DOHH2 (cell line): ENCODE measurements at regions not wholly inside any gene's neighbourhood (a gene's known extent, or its start where the extent isn't known, plus 50 kb on each side); places are given as distances from the start of the nearest gene placed in this dataset.

Source experiments
- H3F3A ChIP-seq: fragments of 200-600 bp; sonication (generic), shearing (Covaris generic); 2 replicates; pipeline ENCODE4 v1.6.0; 2016; ENCODE audit warnings: antibody characterized with exemption, mild to moderate bottlenecking; ENCODE audit not compliant: control insufficient read depth, insufficient read depth
- H3K27ac ChIP-seq: fragments of 200-600 bp; sonication (generic); 2 replicates; pipeline ENCODE4 v1.5.1; 2014; ENCODE audit warnings: low read depth, mild to moderate bottlenecking, low read length, moderate library complexity
- H3K27me3 ChIP-seq: fragments of 200-600 bp; sonication (generic); 2 replicates; pipeline ENCODE4 v1.6.1; 2014; ENCODE audit warnings: mild to moderate bottlenecking, low read length, mixed read lengths; ENCODE audit not compliant: control insufficient read depth
- H3K36me3 ChIP-seq: fragments of 200-600 bp; sonication (generic); 2 replicates; pipeline ENCODE4 v1.6.1; 2014; ENCODE audit warnings: mild to moderate bottlenecking, low read length, moderate library complexity, mixed read lengths; ENCODE audit not compliant: control insufficient read depth
- H3K4me1 ChIP-seq: fragments of 200-600 bp; sonication (generic); 2 replicates; pipeline ENCODE4 v1.6.1; 2014; ENCODE audit warnings: mild to moderate bottlenecking, low read length, mixed read lengths; ENCODE audit not compliant: control insufficient read depth
- H3K4me2 ChIP-seq: fragments of 200-600 bp; sonication (generic); 2 replicates; pipeline ENCODE4 v1.6.0; 2014; ENCODE audit warnings: mild to moderate bottlenecking, low read length, moderate library complexity
- H3K4me3 ChIP-seq: fragments of 200-600 bp; sonication (generic); 2 replicates; pipeline ENCODE4 v1.5.1; 2014; ENCODE audit warnings: mild to moderate bottlenecking, low read length, mixed read lengths
- H3K79me2 ChIP-seq: fragments of 200-600 bp; sonication (generic); 2 replicates; pipeline ENCODE4 v1.6.1; 2014; ENCODE audit warnings: mild to moderate bottlenecking, low read length, mixed read lengths; ENCODE audit not compliant: control insufficient read depth
- H3K9me2 ChIP-seq: fragments of 200-600 bp; sonication (generic); replicated peaks from 2 replicates; pipeline ENCODE4 v1.6.1; 2014; ENCODE audit warnings: mild to moderate bottlenecking, low read length, mixed read lengths; ENCODE audit not compliant: control insufficient read depth
- H3K9me3 ChIP-seq: fragments of 200-600 bp; sonication (generic); 2 replicates; pipeline ENCODE4 v1.6.1; 2014; ENCODE audit warnings: antibody characterized with exemption, low read length, mixed read lengths; ENCODE audit not compliant: control insufficient read depth, insufficient read depth
- H4K20me1 ChIP-seq: fragments of 200-600 bp; sonication (generic); 2 replicates; pipeline ENCODE4 v1.6.0; 2014; ENCODE audit warnings: low read depth, mild to moderate bottlenecking, antibody characterized with exemption, low read length, moderate library complexity; ENCODE audit not compliant: control insufficient read depth, insufficient read depth
- CTCF ChIP-seq: fragments of 200-600 bp; sonication (generic); IDR thresholded peaks from one replicate; pipeline ENCODE4 v1.5.1; 2014; ENCODE audit warnings: antibody characterized with exemption, mild to moderate bottlenecking, low read depth, low read length; ENCODE audit not compliant: poor library complexity, severe bottlenecking
- EZH2phosphoT487 ChIP-seq: fragments of 200-600 bp; sonication (generic); IDR thresholded peaks from 2 replicates; pipeline ENCODE4 v1.6.1; 2017; ENCODE audit warnings: borderline replicate concordance, mild to moderate bottlenecking, antibody characterized with exemption, low read length, moderate library complexity, mixed read lengths

DNA sequence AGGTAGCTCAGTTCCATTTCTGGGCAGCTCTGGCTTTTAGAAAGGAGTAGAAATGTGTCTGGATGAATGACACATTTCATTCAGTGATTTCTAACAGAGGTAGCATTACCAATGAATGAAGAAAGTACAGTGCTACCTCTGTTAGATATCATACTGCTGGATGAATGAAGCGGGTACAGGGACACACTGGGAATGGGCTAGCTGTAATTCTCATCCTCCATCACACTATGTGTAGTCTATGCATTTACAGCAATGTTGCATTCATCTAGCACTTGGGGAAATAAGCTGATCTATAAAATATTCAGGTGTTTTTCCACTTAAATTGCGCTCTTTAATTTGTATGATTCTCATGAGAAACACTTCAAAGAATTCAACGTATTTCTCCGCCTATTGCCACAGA, 158.3 kb upstream of the IRX5 start:
- Histone ChIP-seq H3K9me3 (no peaks in the 10 kb centered on the region), H3K4me3 (no peak overlapping the region), H3K4me1 (no peaks in the 10 kb centered on the region), H3F3A (no peaks in the 10 kb centered on the region), H3K9me2 (no peaks in the 10 kb centered on the region), H3K79me2 (no peaks in the 10 kb centered on the region), H3K36me3 (no peaks in the 10 kb centered on the region), H3K27me3 (no peaks in the 10 kb centered on the region), H4K20me1 (no peaks in the 10 kb centered on the region), H3K27ac (no peak overlapping the region), H3K4me2 (no peak overlapping the region)
- no peak for TF ChIP-seq EZH2phosphoT487
- TF ChIP-seq CTCF = no peak

DNA sequence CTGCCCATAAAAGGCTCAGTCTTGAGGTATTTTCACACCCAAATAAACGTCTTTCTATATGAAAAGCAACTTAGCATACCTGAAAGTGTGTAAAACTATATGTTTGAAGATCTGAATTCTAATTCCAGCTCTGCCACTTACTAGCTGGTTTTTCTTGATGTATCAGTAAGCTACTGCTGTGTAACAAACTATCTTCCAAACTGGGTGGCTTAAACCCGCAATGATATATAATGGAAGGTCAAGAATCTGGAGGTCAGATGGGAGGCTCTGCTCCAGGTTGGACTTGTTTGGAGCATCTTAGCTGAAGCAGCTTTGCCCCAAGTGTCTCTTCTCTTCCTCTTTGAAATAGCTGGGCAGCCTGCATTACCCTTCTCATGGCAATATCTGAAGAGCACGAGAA, 164.3 kb upstream of the IRX5 start:
- Histone ChIP-seq H3K36me3 (no peaks in the 10 kb centered on the region), H3K79me2 (no peaks in the 10 kb centered on the region), H3K9me2 (no peaks in the 10 kb centered on the region), H3K4me2 (no peak overlapping the region), H3F3A (no peaks in the 10 kb centered on the region), H3K4me3 (no peak overlapping the region), H3K4me1 (no peaks in the 10 kb centered on the region), H3K9me3 (peaks cover 4% of the 10 kb centered on the region; the same call in 1 of the 2 replicates), H3K27ac (no peak overlapping the region), H3K27me3 (no peaks in the 10 kb centered on the region), H4K20me1 (no peaks in the 10 kb centered on the region)
- TF ChIP-seq CTCF (no peak), EZH2phosphoT487 (no peak)

DNA sequence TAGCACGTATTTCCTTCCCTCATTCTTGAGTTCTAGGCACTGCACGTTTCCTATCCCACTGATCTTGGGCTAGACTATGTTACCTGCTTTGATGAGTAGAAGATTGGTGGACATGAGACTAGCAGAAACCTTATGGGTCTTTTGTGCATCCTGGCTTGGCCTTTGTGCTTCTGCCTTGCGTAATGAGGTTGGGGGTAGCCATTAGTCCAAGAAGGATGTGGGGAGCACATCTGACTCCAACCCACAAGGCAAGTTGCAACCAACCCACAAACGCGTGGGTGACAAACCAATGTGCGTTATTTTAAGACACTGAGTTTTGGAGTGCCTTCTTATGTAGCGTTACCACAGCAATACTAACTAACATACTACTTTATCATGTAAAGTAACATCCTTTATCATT, 180.4 kb upstream of the IRX5 start:
- Histone ChIP-seq H3K27me3 (no peaks in the 10 kb centered on the region), H3K27ac (no peak overlapping the region), H3K4me3 (no peak overlapping the region), H3K4me1 (no peaks in the 10 kb centered on the region), H3F3A (no peaks in the 10 kb centered on the region), H4K20me1 (no peaks in the 10 kb centered on the region), H3K79me2 (no peaks in the 10 kb centered on the region), H3K9me2 (no peaks in the 10 kb centered on the region), H3K9me3 (no peaks in the 10 kb centered on the region), H3K36me3 (no peaks in the 10 kb centered on the region), H3K4me2 (no peak overlapping the region)
- TF ChIP-seq CTCF (no peak), EZH2phosphoT487 (no peak)

GRCh38 chr16:54748611-54749190, 182.0 kb upstream of the IRX5 start:
- no peaks in the 10 kb centered on the region for H3K4me1 ChIP-seq
- no peaks in the 10 kb centered on the region for H3K79me2 ChIP-seq
- no peak overlapping the region for H3K27ac ChIP-seq
- no peaks in the 10 kb centered on the region for H3K9me2 ChIP-seq
- TF ChIP-seq CTCF = no peak
- TF ChIP-seq EZH2phosphoT487 = no peak
- no peak overlapping the region for H3K4me2 ChIP-seq
- no peaks in the 10 kb centered on the region for H4K20me1 ChIP-seq
- H3F3A ChIP-seq = no peaks in the 10 kb centered on the region
- H3K4me3 ChIP-seq = no peak overlapping the region
- H3K9me3 ChIP-seq = no peaks in the 10 kb centered on the region
- no peaks in the 10 kb centered on the region for H3K27me3 ChIP-seq
- H3K36me3 ChIP-seq = no peaks in the 10 kb centered on the region
